Liver (tissue), 8 donors: ENCODE measurements at regions not wholly inside any gene's neighbourhood (a gene's known extent, or its start where the extent isn't known, plus 50 kb on each side); places are given as distances from the start of the nearest gene placed in this dataset.

ENCODE experiments used
- DNase-seq: peaks from one replicate; pipeline ENCODE4 v3.0.0-alpha.2; 2017; ENCODE audit warnings: low spot score
- H3K27ac ChIP-seq, 2 donors: one replicate each; pipeline ENCODE4 v1.7.0; 2013; ENCODE audit warnings: inconsistent platforms in 2 of 2, low read length in 2 of 2, control low read depth in 1 of 2, low read depth in 1 of 2, mild to moderate bottlenecking in 1 of 2
- H3K27me3 ChIP-seq, 4 donors: one replicate each; pipeline versions ENCODE4 v1.6.1 to v1.7.0; 2013; ENCODE audit warnings: low read length in 3 of 4, inconsistent platforms in 1 of 4, mild to moderate bottlenecking in 1 of 4, moderate library complexity in 1 of 4; ENCODE audit not compliant: control insufficient read depth in 4 of 4, insufficient read depth in 4 of 4
- H3K36me3 ChIP-seq, 4 donors: one replicate each; pipeline versions ENCODE4 v1.6.1 to v1.7.0; 2013; ENCODE audit warnings: low read length in 3 of 4, mild to moderate bottlenecking in 3 of 4, low read depth in 1 of 4, moderate library complexity in 1 of 4; ENCODE audit not compliant: control insufficient read depth in 4 of 4, insufficient read depth in 3 of 4
- H3K4me1 ChIP-seq, 4 donors: one replicate each; pipeline versions ENCODE4 v1.6.1 to v1.7.0; 2013; ENCODE audit warnings: low read length in 3 of 4, mild to moderate bottlenecking in 3 of 4, moderate library complexity in 1 of 4; ENCODE audit not compliant: control insufficient read depth in 4 of 4, insufficient read depth in 4 of 4
- H3K4me3 ChIP-seq, 3 donors: one replicate each; pipeline versions ENCODE4 v1.6.1 to v1.7.0; 2013; ENCODE audit warnings: low read length in 3 of 3, control low read depth in 1 of 3, low read depth in 1 of 3, mild to moderate bottlenecking in 1 of 3
- H3K9ac ChIP-seq, 2 donors: one replicate each; pipeline ENCODE4 v1.7.0; 2013; ENCODE audit warnings: low read length in 2 of 2, mild to moderate bottlenecking in 2 of 2, moderate library complexity in 2 of 2, control low read depth in 1 of 2, low read depth in 1 of 2
- H3K9me3 ChIP-seq, 4 donors: one replicate each; pipeline versions ENCODE4 v1.6.1 to v1.7.0; 2013; ENCODE audit warnings: low read length in 3 of 4; ENCODE audit not compliant: control insufficient read depth in 4 of 4
- CTCF ChIP-seq: fragments of 150-350 bp; IDR thresholded peaks from 2 replicates; pipeline ENCODE4 v1.5.1; 2017; ENCODE audit warnings: improper control_type of control experiment, low read depth, low read length; ENCODE audit not compliant: missing input control
- EGR1 ChIP-seq, 2 donors: IDR thresholded peaks; 2 replicates each; pipeline ENCODE4 v1.6.1; 2016 to 2018; ENCODE audit warnings: antibody characterized with exemption in 2 of 2, low read depth in 2 of 2
- FOXA2 ChIP-seq: IDR thresholded peaks from 2 replicates; pipeline ENCODE4 v1.6.1; 2016; ENCODE audit warnings: antibody characterized with exemption
- GABPA ChIP-seq, 2 donors: IDR thresholded peaks in 1 of 2; conservative IDR thresholded peaks in 1 of 2; 2 replicates each; pipeline ENCODE4 v1.6.1; 2016; ENCODE audit warnings: antibody characterized with exemption in 2 of 2, mild to moderate bottlenecking in 1 of 2, moderate library complexity in 1 of 2
- HNF4A ChIP-seq, 2 donors: conservative IDR thresholded peaks; 2 replicates each; pipeline ENCODE4 v1.6.1; 2016; ENCODE audit warnings: antibody characterized with exemption in 2 of 2, mild to moderate bottlenecking in 2 of 2
- JUND ChIP-seq, 2 donors: IDR thresholded peaks; 2 replicates each; pipeline ENCODE4 v1.6.1; 2016; ENCODE audit warnings: antibody characterized with exemption in 2 of 2
- MAX ChIP-seq: IDR thresholded peaks from 2 replicates; pipeline ENCODE4 v1.6.1; 2016; ENCODE audit warnings: antibody characterized with exemption
- NR2F2 ChIP-seq: IDR thresholded peaks from 2 replicates; pipeline ENCODE4 v1.6.1; 2016; ENCODE audit warnings: antibody characterized with exemption
- RAD21 ChIP-seq, 2 donors: IDR thresholded peaks; 2 replicates each; pipeline ENCODE4 v1.6.1; 2016; ENCODE audit warnings: antibody characterized with exemption in 2 of 2, mild to moderate bottlenecking in 2 of 2
- TAF1 ChIP-seq: conservative IDR thresholded peaks from 2 replicates; pipeline ENCODE4 v1.6.1; 2016; ENCODE audit warnings: antibody characterized with exemption, mild to moderate bottlenecking
- YY1 ChIP-seq: IDR thresholded peaks from 2 replicates; pipeline ENCODE4 v1.6.1; 2016; ENCODE audit warnings: antibody characterized with exemption, mild to moderate bottlenecking
- WGBS: extraction: QIAGEN DNeasy Blood & Tissue Kit; methylation state at CpG from one replicate; pipeline ENCODE4 v1.1.7; 2013; 5-methylcytosine and 5-hydroxymethylcytosine counted together
- TF ChIP-seq, protein P1 (sequence below): IDR thresholded peaks from 2 replicates; pipeline ENCODE4 v1.6.1; 2016; ENCODE audit warnings: antibody characterized with exemption
- donor health status: healthy.
- donor health status: healthy.
- donor health status: healthy.
- donor health status: healthy.
- donor health status: healthy.

DNA sequence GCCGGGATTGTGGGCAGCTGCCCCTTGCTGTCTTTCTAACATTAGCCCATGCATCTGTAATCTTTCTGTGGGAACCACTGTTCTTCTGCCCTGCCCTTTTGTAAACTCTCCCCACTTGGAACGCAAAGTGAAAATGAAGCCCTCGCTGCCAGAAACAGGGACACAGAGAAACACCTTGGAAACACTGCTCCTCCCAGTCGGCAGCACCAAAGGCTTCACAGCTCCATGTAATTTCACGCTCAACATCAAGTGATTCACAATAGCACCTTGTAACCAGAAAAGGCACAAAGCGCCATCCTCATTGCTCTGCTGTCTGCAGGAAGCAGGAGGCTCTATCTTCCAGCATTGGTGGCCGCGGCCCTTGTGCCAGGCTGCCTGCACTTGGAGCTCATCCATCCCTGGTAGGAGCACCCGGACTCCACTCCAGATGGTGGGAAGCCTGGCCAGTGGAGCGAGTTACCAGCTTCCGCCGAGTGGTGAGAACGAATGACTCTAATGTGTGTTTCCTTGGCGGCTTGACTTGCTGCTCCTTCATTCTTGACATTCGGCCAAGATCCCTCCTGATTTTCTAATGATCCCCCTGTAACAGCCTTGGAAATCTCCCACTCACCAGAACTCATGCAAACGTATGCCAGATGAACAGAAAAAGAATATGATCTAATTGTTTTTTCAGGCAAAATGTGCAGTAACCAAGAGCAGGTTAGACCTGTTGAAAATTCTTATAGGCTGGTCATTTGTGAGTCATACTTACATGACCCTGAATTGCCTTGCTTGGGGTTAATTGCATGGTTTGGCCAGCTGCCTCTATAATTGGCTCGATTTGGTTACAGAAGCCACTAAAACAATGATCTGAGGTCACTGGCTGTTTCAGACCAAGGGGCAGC is 169.1 kb upstream of the CDYL start:
- no peak for DNase-seq
- WGBS: 58% methylated on average over 17 of the region's 17 CpGs
- no peak overlapping the region for H3K27ac ChIP-seq

GRCh38 chr6:4606016-4606415 is 170.2 kb upstream of the CDYL start:
- Histone ChIP-seq H3K27ac (no peak overlapping the region), H3K9ac (no peak overlapping the region), H3K9me3 (no peaks in the 10 kb centered on the region), H3K36me3 (no peaks in the 10 kb centered on the region), H3K4me1 (no peaks in the 10 kb centered on the region), H3K4me3 (no peak overlapping the region), H3K27me3 (peaks cover 0 to 3% (median 0%) of the 10 kb centered on the region in 4 donors)
- WGBS: 75% methylated on average over 7 of the region's 7 CpGs
- no peak for DNase-seq
- TF ChIP-seq CTCF (no peak), GABPA (IDR thresholded peaks at IDR 0.05 in 1 of 2, conservative IDR thresholded peaks at IDR 0.05 in 1 of 2) (no peak), JUND (IDR thresholded peaks at IDR 0.05) (no peak), FOXA2 (no peak), YY1 (no peak), RAD21 (IDR thresholded peaks at IDR 0.05) (no peak), TAF1 (no peak), EGR1 (IDR thresholded peaks at IDR 0.05; ENCODE audit: low read depth in 2 of 2) (no peak), HNF4A (conservative IDR thresholded peaks at IDR 0.05) (no peak)
- TF ChIP-seq, protein P1, sequence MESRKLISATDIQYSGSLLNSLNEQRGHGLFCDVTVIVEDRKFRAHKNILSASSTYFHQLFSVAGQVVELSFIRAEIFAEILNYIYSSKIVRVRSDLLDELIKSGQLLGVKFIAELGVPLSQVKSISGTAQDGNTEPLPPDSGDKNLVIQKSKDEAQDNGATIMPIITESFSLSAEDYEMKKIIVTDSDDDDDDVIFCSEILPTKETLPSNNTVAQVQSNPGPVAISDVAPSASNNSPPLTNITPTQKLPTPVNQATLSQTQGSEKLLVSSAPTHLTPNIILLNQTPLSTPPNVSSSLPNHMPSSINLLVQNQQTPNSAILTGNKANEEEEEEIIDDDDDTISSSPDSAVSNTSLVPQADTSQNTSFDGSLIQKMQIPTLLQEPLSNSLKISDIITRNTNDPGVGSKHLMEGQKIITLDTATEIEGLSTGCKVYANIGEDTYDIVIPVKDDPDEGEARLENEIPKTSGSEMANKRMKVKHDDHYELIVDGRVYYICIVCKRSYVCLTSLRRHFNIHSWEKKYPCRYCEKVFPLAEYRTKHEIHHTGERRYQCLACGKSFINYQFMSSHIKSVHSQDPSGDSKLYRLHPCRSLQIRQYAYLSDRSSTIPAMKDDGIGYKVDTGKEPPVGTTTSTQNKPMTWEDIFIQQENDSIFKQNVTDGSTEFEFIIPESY: no peak

More for the DNA sequence above, 169.1 kb upstream of the CDYL start:
- Histone ChIP-seq H3K4me3 (no peak overlapping the region), H3K9me3 (no peaks in the 10 kb centered on the region), H3K9ac (no peak overlapping the region), H3K36me3 (no peaks in the 10 kb centered on the region), H3K4me1 (no peaks in the 10 kb centered on the region), H3K27me3 (peaks cover 0 to 3% (median 0%) of the 10 kb centered on the region in 4 donors)
- no peak for TF ChIP-seq RAD21 (IDR thresholded peaks at IDR 0.05)
- peak; percentile 61 for TF ChIP-seq NR2F2

DNA sequence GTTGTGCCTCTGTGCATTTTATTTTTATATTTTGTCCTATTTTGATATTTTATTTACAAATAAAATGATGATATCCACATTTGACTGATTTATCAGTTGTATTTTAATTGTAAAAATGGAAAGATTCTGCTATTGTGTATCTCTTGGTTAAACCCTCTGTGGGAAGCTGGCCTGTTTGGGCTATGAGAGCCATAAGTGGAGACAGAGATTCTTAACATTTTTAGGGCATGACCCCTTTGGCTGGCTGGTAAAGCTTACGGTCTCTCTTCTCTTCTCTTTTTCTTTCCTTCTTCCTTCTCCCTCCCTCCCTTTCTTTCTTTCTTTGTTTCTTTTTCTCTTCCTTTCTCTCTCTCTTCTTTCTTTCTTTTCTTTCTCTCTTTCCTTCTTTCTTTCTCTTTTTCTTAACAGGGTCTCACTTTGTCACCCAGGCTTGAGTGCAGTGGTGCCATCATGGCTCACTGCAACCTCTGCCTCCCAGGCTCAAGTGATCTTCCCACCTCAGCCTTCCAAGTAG is 172.3 kb upstream of the CDYL start:
- no peak for DNase-seq
- no peak overlapping the region for H3K9ac ChIP-seq
- 96% methylated on average over 1 of the region's 1 CpG for WGBS
- H3K27me3 ChIP-seq: peaks cover 0 to 3% (median 0%) of the 10 kb centered on the region in 4 donors
- H3K9me3 ChIP-seq: no peaks in the 10 kb centered on the region
- no peak overlapping the region for H3K4me3 ChIP-seq
- no peaks in the 10 kb centered on the region for H3K4me1 ChIP-seq
- no peak overlapping the region for H3K27ac ChIP-seq
- TF ChIP-seq MAX: no peak
- TF ChIP-seq, protein P1: no peak
- no peaks in the 10 kb centered on the region for H3K36me3 ChIP-seq
